ENCODE measurements at regions not wholly inside any gene's neighbourhood (a gene's known extent, or its start where the extent isn't known, plus 50 kb on each side); places are given as distances from the start of the nearest gene placed in this dataset.

DNA sequence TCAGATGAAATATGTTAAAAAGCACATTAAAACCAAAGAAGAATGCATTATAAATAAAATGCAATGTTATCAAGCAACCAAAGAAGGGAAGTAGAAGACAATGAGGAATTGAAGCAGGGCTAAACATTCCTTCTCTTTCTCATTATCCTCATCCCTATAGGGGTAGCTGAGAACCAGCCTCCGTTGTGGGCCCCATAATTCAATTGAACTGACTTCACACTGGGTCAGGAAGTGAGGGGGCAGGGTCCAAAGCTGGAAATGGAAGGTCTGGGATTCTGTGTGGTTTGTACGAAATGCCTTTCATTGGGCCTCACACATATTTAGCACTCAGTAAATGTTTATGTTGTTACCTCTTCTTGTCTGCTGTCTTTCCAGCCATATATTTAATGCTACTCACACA, 220.4 kb upstream of the CD180 start:
- H3K36me3 ChIP-seq (ENCODE audit: control insufficient read depth in 2 of 3, insufficient read depth in 3 of 3, low read length in 3 of 3): no peaks in the 10 kb centered on the region
- FAIRE-seq: no peak
- H3K27me3 ChIP-seq (ENCODE audit: control insufficient read depth, insufficient read depth, low read length): no peaks in the 10 kb centered on the region
- H3K27ac ChIP-seq (ENCODE audit: low read depth in 2 of 2, low read length in 2 of 2): no peak overlapping the region
- H3K4me1 ChIP-seq (ENCODE audit: control insufficient read depth in 2 of 3, insufficient read depth in 2 of 3, low read depth in 1 of 3, low read length in 3 of 3): no peaks in the 10 kb centered on the region
- intact Hi-C loops (cut with DNase I): no loop called here
- H3K9ac ChIP-seq (ENCODE audit: low read length in 3 of 3): no peak overlapping the region
- H3K4me3 ChIP-seq (ENCODE audit: low read length in 3 of 3): no peak overlapping the region
- H3K9me3 ChIP-seq (ENCODE audit: control insufficient read depth in 2 of 3, insufficient read depth in 1 of 3, low read length in 3 of 3): no peaks in the 10 kb centered on the region
- no peak for DNase-seq
- TF ChIP-seq, protein P1, sequence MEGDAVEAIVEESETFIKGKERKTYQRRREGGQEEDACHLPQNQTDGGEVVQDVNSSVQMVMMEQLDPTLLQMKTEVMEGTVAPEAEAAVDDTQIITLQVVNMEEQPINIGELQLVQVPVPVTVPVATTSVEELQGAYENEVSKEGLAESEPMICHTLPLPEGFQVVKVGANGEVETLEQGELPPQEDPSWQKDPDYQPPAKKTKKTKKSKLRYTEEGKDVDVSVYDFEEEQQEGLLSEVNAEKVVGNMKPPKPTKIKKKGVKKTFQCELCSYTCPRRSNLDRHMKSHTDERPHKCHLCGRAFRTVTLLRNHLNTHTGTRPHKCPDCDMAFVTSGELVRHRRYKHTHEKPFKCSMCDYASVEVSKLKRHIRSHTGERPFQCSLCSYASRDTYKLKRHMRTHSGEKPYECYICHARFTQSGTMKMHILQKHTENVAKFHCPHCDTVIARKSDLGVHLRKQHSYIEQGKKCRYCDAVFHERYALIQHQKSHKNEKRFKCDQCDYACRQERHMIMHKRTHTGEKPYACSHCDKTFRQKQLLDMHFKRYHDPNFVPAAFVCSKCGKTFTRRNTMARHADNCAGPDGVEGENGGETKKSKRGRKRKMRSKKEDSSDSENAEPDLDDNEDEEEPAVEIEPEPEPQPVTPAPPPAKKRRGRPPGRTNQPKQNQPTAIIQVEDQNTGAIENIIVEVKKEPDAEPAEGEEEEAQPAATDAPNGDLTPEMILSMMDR (IDR thresholded peaks at IDR 0.05; ENCODE audit: borderline replicate concordance, extremely low read depth, insufficient read depth): no peak

DNA sequence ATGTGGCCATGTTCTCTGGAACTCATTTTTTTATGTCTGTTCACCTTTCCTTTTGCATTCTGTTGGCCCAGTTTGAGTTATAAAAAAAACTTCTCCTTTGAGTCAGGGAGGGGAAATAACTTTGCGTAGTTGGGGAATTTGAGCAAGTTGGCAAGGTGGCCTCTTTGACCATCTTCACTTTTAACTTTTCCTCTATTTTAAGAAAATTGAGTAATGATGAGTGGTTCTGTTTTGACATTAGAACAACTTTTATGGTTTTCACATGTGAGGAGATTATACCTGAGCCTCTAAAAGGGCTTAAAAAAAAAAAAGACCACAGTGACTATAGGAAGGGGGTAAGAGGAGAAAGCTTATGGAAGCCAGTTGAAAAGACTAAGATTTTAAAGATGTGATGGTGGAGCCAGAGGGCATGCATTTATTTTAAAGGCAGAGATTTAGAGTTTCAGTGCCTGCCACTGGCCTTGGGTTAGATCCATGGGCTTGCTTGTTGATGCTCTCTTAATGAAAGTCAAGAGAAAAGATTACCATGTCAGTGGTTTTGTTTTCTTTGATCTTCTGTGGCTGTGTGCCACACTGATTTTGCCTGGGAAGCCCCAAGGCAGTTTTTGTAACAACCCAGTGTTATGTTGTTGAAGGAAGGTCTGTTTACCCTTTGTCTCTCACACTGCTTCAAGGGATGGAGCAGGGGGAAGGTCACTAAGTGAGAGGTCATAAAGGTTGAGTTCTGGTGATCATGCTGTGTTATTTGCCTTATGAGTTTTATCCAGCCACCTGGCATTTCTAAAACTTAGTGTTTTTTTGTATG, 219.7 kb upstream of the CD180 start:
- H3K4me3 ChIP-seq (ENCODE audit: low read length in 3 of 3): no peak overlapping the region
- TF ChIP-seq, protein P1 (IDR thresholded peaks at IDR 0.05; ENCODE audit: borderline replicate concordance, extremely low read depth, insufficient read depth): no peak

GRCh38 chr5:67414712-67415111, 218.1 kb upstream of the CD180 start:
- no peak for FAIRE-seq
- Histone ChIP-seq H3K4me3 (ENCODE audit: low read length in 3 of 3) (no peak overlapping the region), H3K36me3 (ENCODE audit: control insufficient read depth in 2 of 3, insufficient read depth in 3 of 3, low read length in 3 of 3) (no peaks in the 10 kb centered on the region), H3K27me3 (ENCODE audit: control insufficient read depth, insufficient read depth, low read length) (no peaks in the 10 kb centered on the region), H3K27ac (ENCODE audit: low read depth in 2 of 2, low read length in 2 of 2) (no peak overlapping the region), H3K4me1 (ENCODE audit: control insufficient read depth in 2 of 3, insufficient read depth in 2 of 3, low read depth in 1 of 3, low read length in 3 of 3) (no peaks in the 10 kb centered on the region), H3K9ac (ENCODE audit: low read length in 3 of 3) (no peak overlapping the region), H3K9me3 (ENCODE audit: control insufficient read depth in 2 of 3, insufficient read depth in 1 of 3, low read length in 3 of 3) (no peaks in the 10 kb centered on the region)
- intact Hi-C loops (cut with DNase I): no loop called here
- DNase-seq: no peak
- TF ChIP-seq, protein P1 (IDR thresholded peaks at IDR 0.05; ENCODE audit: borderline replicate concordance, extremely low read depth, insufficient read depth): no peak

More for the DNA sequence above, 219.7 kb upstream of the CD180 start:
- Histone ChIP-seq H3K4me1 (ENCODE audit: control insufficient read depth in 2 of 3, insufficient read depth in 2 of 3, low read depth in 1 of 3, low read length in 3 of 3) (no peaks in the 10 kb centered on the region), H3K9ac (ENCODE audit: low read length in 3 of 3) (no peak overlapping the region), H3K27me3 (ENCODE audit: control insufficient read depth, insufficient read depth, low read length) (no peaks in the 10 kb centered on the region), H3K9me3 (ENCODE audit: control insufficient read depth in 2 of 3, insufficient read depth in 1 of 3, low read length in 3 of 3) (no peaks in the 10 kb centered on the region), H3K36me3 (ENCODE audit: control insufficient read depth in 2 of 3, insufficient read depth in 3 of 3, low read length in 3 of 3) (no peaks in the 10 kb centered on the region), H3K27ac (ENCODE audit: low read depth in 2 of 2, low read length in 2 of 2) (no peak overlapping the region)
- FAIRE-seq (no peak), DNase-seq (no peak)
- intact Hi-C loops (cut with DNase I): no loop called here

Measured in kidney (tissue), 13 donors.